ENCODE measurements at regions not wholly inside any gene's neighbourhood (a gene's known extent, or its start where the extent isn't known, plus 50 kb on each side); places are given as distances from the start of the nearest gene placed in this dataset.
"Not testable (repeated sequence)": the region's sequence is repeated elsewhere in the genome, so short reads cannot be mapped to it uniquely, and the experiment has no call there.

GRCh38 chr2:155907211-155907610 is 425.3 kb downstream of the NR4A2 start:
- Mint-ChIP-seq H3K4me3 (no peak overlapping the region), H3K9me3 (no peaks in the 10 kb centered on the region), H3K4me1 (ENCODE audit: low read depth) (no peaks in the 10 kb centered on the region), H3K27me3 (ENCODE audit: low read depth) (no peaks in the 10 kb centered on the region), H3K36me3 (ENCODE audit: insufficient read depth) (no peaks in the 10 kb centered on the region)
- DNase-seq, result no peak
- ATAC-seq, result no peak

GRCh38 chr2:155905657-155906056 is 426.9 kb downstream of the NR4A2 start:
- Mint-ChIP-seq H3K4me3 (no peak overlapping the region), H3K27me3 (ENCODE audit: low read depth) (no peaks in the 10 kb centered on the region)
- no peak for ATAC-seq

DNA sequence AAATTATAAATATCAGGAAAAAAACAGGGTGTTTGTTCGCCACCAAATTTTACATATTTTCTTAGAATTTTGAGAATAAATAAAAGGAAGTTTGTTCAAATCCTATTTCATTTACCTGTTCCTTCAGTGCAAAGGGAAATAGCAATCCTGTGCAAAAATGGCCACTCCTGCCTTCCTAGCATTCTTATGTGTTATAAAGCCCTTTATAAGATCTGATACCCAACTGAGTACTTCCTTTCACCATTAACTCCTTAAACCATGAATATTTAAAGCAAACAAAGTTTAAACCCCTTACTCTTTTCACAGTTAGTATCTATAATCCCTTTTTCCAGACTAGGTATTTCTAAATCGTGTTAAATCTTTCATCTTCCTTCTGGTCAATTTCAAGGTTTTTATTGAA is 427.8 kb downstream of the NR4A2 start:
- Mint-ChIP-seq H3K4me1 (ENCODE audit: low read depth) (no peaks in the 10 kb centered on the region), H3K36me3 (ENCODE audit: insufficient read depth) (no peaks in the 10 kb centered on the region), H3K4me3 (no peak overlapping the region), H3K9me3 (no peaks in the 10 kb centered on the region), H3K27me3 (ENCODE audit: low read depth) (no peaks in the 10 kb centered on the region)
- DNase-seq (no peak), ATAC-seq (no peak)

More at GRCh38 chr2:155905657-155906056, 426.9 kb downstream of the NR4A2 start:
- Mint-ChIP-seq H3K9me3 (no peaks in the 10 kb centered on the region), H3K4me1 (ENCODE audit: low read depth) (no peaks in the 10 kb centered on the region), H3K36me3 (ENCODE audit: insufficient read depth) (no peaks in the 10 kb centered on the region)
- DNase-seq, result no peak

DNA sequence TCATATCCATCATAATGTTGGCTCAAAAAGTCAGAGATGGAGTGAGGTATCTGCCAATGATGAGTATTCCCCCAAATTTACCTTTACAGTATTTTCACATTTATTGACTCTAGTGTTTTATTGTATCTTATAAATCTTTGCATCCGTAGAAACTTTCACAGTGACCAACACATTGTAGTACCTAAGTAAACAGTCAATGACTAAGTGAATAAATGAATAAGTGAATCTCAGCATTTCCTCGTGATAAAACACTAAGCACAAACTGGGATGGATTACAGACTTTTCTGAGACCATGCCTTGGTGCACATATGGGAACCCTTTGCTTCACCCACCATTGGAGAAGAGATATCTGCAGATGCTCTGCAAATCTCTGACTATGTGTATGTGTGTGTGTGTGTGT is 429.9 kb downstream of the NR4A2 start:
- Mint-ChIP-seq H3K9me3 (no peaks in the 10 kb centered on the region), H3K4me1 (ENCODE audit: low read depth) (no peaks in the 10 kb centered on the region), H3K4me3 (no peak overlapping the region), H3K27me3 (ENCODE audit: low read depth) (no peaks in the 10 kb centered on the region), H3K36me3 (ENCODE audit: insufficient read depth) (no peaks in the 10 kb centered on the region)
- ATAC-seq, result no peak
- no peak for DNase-seq

- no peak for DNase-seq
- Mint-ChIP-seq H3K4me1 (ENCODE audit: low read depth) (no peaks in the 10 kb centered on the region), H3K4me3 (no peak overlapping the region), H3K36me3 (ENCODE audit: insufficient read depth) (no peaks in the 10 kb centered on the region), H3K9me3 (peaks cover 7% of the 10 kb centered on the region), H3K27me3 (ENCODE audit: low read depth) (no peaks in the 10 kb centered on the region)
- ATAC-seq, result no peak
These were observed 437.5 kb downstream of the NR4A2 start for GRCh38 chr2:155895016-155895415.

DNA sequence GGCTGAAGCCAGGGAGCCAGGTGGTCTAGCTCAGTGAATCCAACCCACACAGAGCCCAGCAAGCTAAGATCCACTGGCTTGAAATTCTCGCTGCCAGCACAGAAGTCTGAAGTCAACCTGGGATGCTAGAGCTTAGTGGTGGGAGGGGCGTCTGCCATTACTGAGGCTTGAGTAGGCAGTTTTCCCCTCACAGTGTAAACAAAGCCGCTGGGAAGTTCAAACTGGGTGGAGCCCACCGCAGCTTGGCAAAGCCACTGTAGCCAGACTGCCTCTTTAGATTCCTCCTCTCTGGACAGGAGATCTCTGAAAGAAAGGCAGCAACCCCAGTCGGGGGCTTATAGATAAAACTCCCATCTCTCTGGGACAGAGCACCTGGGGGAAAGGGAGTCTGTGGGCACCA is 452.1 kb downstream of the NR4A2 start:
- not testable (repeated sequence) for H3K4me3 Mint-ChIP-seq; H3K36me3 Mint-ChIP-seq (ENCODE audit: insufficient read depth); DNase-seq; ATAC-seq; H3K4me1 Mint-ChIP-seq (ENCODE audit: low read depth); H3K27me3 Mint-ChIP-seq (ENCODE audit: low read depth)
- peaks cover 30% of the 10 kb centered on the region for H3K9me3 Mint-ChIP-seq

DNA sequence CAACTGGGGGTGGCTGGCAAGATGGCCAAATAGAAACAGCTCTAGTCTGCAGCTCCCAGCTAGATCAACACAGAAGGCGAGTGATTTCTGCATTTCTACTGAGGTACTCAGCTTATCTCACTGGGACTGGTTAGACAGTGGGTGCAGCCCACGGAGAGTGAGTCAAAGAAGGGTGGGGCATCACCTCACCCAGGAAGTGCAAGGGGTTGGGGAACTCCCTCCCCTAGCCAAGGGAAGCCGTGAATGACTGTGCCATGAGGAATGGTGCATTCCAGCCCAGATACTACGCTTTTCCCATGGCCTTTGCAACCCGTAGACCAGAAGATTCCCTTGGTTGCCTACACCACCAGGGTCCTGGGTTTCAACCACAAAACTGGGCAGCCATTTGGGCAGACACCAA is 452.6 kb downstream of the NR4A2 start:
- H3K36me3 Mint-ChIP-seq (ENCODE audit: insufficient read depth), result not testable (repeated sequence)

GRCh38 chr2:155872396-155872795 is 460.1 kb downstream of the NR4A2 start:
- H3K4me3 Mint-ChIP-seq, result no peak overlapping the region
- no peaks in the 10 kb centered on the region for H3K36me3 Mint-ChIP-seq (ENCODE audit: insufficient read depth)
- H3K9me3 Mint-ChIP-seq, result peaks cover 28% of the 10 kb centered on the region
- no peak for ATAC-seq
- no peak for DNase-seq
- H3K4me1 Mint-ChIP-seq (ENCODE audit: low read depth), result no peaks in the 10 kb centered on the region
- no peaks in the 10 kb centered on the region for H3K27me3 Mint-ChIP-seq (ENCODE audit: low read depth)

More for the DNA sequence above, 452.6 kb downstream of the NR4A2 start:
- H3K27me3 Mint-ChIP-seq (ENCODE audit: low read depth); ATAC-seq; H3K4me1 Mint-ChIP-seq (ENCODE audit: low read depth); H3K4me3 Mint-ChIP-seq; DNase-seq: not testable (repeated sequence)
- H3K9me3 Mint-ChIP-seq, result peaks cover 27% of the 10 kb centered on the region

- H3K9me3 Mint-ChIP-seq, result peaks cover 28% of the 10 kb centered on the region
- ATAC-seq (no peak), DNase-seq (no peak)
- no peaks in the 10 kb centered on the region for H3K4me1 Mint-ChIP-seq (ENCODE audit: low read depth)
- H3K36me3 Mint-ChIP-seq (ENCODE audit: insufficient read depth), result no peaks in the 10 kb centered on the region
- H3K27me3 Mint-ChIP-seq (ENCODE audit: low read depth), result no peaks in the 10 kb centered on the region
- no peak overlapping the region for H3K4me3 Mint-ChIP-seq
These were observed 460.6 kb downstream of the NR4A2 start for GRCh38 chr2:155871940-155872339.

DNA sequence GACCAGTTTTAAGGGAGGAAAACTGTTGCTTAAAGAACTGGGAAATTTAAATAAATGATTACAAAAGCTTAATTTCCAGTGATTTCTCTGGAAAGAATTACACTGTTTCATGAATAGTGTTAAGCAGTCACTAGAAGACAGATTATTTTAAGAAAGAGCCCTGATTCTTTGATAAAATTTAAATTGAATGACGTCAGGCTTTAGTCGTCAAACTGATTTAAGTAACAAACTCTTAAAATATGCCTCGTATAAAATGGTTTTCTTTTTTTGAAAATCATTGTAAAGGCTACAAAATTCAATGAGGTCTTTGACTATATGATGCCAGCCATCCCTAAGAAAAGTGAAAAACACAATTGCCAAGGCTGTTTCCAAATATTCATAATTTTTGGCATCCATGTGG is 465.0 kb downstream of the NR4A2 start:
- Mint-ChIP-seq H3K4me3 (no peak overlapping the region), H3K27me3 (ENCODE audit: low read depth) (no peaks in the 10 kb centered on the region), H3K36me3 (ENCODE audit: insufficient read depth) (no peaks in the 10 kb centered on the region), H3K9me3 (peaks cover under 1% of the 10 kb centered on the region), H3K4me1 (ENCODE audit: low read depth) (no peaks in the 10 kb centered on the region)
- ATAC-seq (no peak), DNase-seq (no peak)

DNA sequence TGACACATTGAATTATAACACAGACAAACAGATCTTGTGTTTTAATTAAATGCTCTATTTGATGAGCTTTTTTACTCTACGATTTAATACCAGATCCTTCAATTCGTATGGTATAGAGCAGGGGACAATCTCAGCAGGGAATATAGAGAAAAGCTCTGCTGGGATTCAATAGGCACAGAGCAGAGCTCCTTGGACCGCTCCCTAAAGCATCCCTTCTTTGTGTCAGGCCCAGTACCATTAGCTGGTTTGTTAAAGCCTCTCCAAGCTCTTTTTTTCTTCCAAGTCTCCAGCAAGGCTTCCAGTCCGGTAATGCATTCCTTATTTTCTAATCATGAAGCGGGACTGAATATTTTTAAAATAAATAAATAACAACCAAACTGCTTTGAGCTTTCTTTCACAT is 466.0 kb downstream of the NR4A2 start:
- DNase-seq (no peak), ATAC-seq (no peak)
- Mint-ChIP-seq H3K27me3 (ENCODE audit: low read depth) (no peaks in the 10 kb centered on the region), H3K9me3 (no peaks in the 10 kb centered on the region), H3K4me1 (ENCODE audit: low read depth) (no peaks in the 10 kb centered on the region), H3K36me3 (ENCODE audit: insufficient read depth) (no peaks in the 10 kb centered on the region), H3K4me3 (no peak overlapping the region)

DNA sequence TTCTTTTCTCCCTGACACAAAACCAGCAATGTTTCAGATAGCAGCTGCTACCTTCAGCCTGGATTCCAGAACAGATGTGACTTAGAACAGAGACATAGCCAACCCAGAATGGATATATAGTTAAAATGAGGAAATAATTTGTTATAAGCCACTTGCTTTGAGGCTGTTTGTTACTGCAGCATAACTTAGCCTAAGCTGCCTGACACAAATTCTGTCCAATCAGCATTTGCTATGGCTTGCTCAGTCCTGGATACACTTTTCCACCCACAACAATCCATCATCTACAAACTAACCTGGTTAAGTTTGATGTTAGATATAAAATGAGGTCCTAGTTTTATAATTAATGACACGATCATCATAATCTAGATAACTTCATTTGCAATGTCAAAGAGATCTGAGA is 480.4 kb downstream of the NR4A2 start:
- H3K4me3 Mint-ChIP-seq, result no peak overlapping the region
- no peak for DNase-seq
- no peaks in the 10 kb centered on the region for H3K27me3 Mint-ChIP-seq (ENCODE audit: low read depth)
- H3K4me1 Mint-ChIP-seq (ENCODE audit: low read depth), result no peaks in the 10 kb centered on the region
- no peaks in the 10 kb centered on the region for H3K36me3 Mint-ChIP-seq (ENCODE audit: insufficient read depth)
- no peak for ATAC-seq
- H3K9me3 Mint-ChIP-seq, result no peaks in the 10 kb centered on the region

DNA sequence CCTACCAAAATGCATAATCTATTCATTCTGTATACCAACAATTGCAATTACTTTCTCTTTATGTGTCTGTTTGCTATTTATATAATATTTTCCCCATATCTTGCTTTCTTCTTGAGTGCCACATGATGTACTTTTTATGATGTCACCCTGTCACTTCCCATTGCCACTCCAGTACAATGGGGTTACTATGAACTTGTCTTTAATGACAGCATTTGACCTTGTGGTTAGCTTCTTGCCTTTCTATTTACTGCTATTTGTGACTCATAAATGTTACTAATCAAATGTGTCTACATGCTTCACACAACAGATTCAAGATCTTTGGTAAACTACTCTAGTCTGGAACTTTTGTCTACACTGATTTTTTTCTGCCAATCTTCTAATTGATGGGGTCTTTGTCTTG is 486.3 kb downstream of the NR4A2 start:
- H3K27me3 Mint-ChIP-seq (ENCODE audit: low read depth), result no peaks in the 10 kb centered on the region
- H3K4me1 Mint-ChIP-seq (ENCODE audit: low read depth), result no peaks in the 10 kb centered on the region
- H3K4me3 Mint-ChIP-seq, result no peak overlapping the region
- no peak for DNase-seq
- no peaks in the 10 kb centered on the region for H3K9me3 Mint-ChIP-seq
- no peak for ATAC-seq
- H3K36me3 Mint-ChIP-seq (ENCODE audit: insufficient read depth), result no peaks in the 10 kb centered on the region

GRCh38 chr2:155844461-155844860 is 488.1 kb downstream of the NR4A2 start:
- no peaks in the 10 kb centered on the region for H3K4me1 Mint-ChIP-seq (ENCODE audit: low read depth)
- DNase-seq (no peak), ATAC-seq (no peak)
- H3K9me3 Mint-ChIP-seq, result no peaks in the 10 kb centered on the region
- no peaks in the 10 kb centered on the region for H3K36me3 Mint-ChIP-seq (ENCODE audit: insufficient read depth)
- no peak overlapping the region for H3K4me3 Mint-ChIP-seq
- H3K27me3 Mint-ChIP-seq (ENCODE audit: low read depth), result no peaks in the 10 kb centered on the region

- Mint-ChIP-seq H3K27me3 (ENCODE audit: low read depth) (no peaks in the 10 kb centered on the region), H3K9me3 (no peaks in the 10 kb centered on the region), H3K4me3 (no peak overlapping the region), H3K36me3 (ENCODE audit: insufficient read depth) (no peaks in the 10 kb centered on the region), H3K4me1 (ENCODE audit: low read depth) (no peaks in the 10 kb centered on the region)
- ATAC-seq (no peak), DNase-seq (no peak)
These were observed 490.4 kb downstream of the NR4A2 start for GRCh38 chr2:155842103-155842502.

GRCh38 chr2:155841442-155841841 is 491.1 kb downstream of the NR4A2 start:
- DNase-seq (no peak), ATAC-seq (no peak)
- no peaks in the 10 kb centered on the region for H3K36me3 Mint-ChIP-seq (ENCODE audit: insufficient read depth)
- no peaks in the 10 kb centered on the region for H3K4me1 Mint-ChIP-seq (ENCODE audit: low read depth)
- no peak overlapping the region for H3K4me3 Mint-ChIP-seq
- no peaks in the 10 kb centered on the region for H3K27me3 Mint-ChIP-seq (ENCODE audit: low read depth)
- H3K9me3 Mint-ChIP-seq, result no peaks in the 10 kb centered on the region

Measured in activated T-cell treated with anti-CD3 and anti-CD28 coated beads, Interleukin-2, amount 50 U/mL, for 4 hours (primary cell).